GM19239 (cell line): ENCODE measurements at regions not wholly inside any gene's neighbourhood (a gene's known extent, or its start where the extent isn't known, plus 50 kb on each side); places are given as distances from the start of the nearest gene placed in this dataset.

Experiments used
- DNase-seq: peaks from one replicate; pipeline ENCODE4 v3.0.0; 2011; ENCODE audit warnings: low spot score; ENCODE audit not compliant: insufficient read length
- FAIRE-seq: peaks from 2 replicates; lab custom pipeline; 2011; peaks lifted over from hg19 to GRCh38; lab: Jason Lieb, UNC

DNA sequence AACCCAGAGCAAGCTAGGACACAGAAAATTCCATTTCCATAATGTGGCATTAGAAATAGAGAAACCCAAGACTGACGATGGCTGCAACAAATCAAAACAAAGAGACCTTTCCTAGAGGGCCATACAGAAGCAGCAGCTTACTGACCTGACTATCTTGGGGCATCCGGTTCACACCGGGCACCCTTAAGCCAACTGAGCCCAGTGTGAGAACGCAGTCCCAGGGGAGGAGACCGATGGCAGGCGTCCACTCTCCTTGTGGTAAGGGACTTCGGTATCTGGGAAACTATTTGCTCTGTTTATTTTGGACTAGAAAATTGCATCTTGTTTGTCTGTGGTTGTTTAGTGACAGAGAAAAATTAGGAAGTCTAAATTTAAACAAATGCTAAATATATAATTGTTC lies 244.8 kb upstream of the COPS8 start:
- no peak for DNase-seq
- FAIRE-seq, result no peak

DNA sequence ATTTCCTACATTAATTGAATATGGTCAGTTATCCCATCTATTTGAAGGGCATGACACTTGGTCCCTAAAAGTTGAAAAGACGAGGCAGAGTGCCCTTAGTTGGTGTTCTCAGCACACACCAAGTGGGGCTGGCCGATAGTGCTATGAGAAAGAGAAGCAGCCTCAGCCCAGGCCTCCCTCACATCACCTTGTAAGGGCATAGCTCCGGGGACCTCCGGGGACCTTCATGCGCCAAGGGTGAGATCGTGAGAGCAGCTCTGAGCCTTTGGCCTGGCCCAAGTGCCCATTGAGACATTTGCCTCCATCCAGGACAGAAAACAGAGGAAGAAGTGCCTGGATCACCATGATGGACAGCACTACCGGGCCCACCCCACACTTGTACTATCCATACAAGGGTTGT lies 244.3 kb upstream of the COPS8 start:
- no peak for FAIRE-seq
- no peak for DNase-seq

DNA sequence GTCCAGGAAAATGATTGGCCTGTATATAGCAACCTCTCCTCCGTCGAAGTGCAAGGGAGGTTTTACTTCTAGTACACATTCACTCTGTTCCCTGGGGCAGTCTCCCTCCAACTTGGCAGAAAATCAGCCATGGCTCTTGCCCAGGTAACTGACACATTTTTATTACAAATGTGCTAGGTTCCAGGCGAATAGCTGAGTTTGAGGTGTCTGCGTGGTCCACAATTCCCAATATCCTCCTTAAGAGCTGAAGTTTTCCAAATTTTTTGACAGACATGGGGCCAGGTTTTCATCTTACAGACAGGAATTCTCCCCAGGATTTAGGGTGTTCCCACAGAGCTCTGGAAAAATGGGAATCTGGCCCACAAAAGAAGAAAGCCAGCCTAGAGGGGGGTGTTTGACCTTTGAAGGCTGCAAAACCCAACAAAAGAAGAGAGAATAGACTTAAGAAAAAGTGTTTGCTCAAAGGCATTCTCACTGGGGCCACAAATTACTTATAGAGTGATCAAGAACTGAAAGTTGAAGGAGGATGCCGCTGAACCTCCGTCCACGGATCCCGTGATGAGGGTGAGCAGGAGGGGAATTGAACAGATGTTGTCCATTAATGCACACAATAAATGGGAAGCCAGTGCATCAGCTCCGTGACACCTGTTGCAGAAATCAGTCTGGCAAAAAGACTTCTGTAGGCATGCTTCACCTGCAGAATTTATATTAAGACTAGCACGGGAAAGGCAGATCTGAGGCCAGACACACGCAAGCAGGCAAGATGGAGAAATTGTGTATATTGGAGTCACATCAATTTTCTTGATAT lies 242.3 kb upstream of the COPS8 start:
- FAIRE-seq, result no peak
- DNase-seq, result no peak

- DNase-seq (no peak), FAIRE-seq (no peak)
These were observed 241.0 kb upstream of the COPS8 start for GRCh38 chr2:236844711-236845110.

- no peak for DNase-seq
- FAIRE-seq, result no peak
These were observed 238.7 kb upstream of the COPS8 start for GRCh38 chr2:236847023-236847422.

DNA sequence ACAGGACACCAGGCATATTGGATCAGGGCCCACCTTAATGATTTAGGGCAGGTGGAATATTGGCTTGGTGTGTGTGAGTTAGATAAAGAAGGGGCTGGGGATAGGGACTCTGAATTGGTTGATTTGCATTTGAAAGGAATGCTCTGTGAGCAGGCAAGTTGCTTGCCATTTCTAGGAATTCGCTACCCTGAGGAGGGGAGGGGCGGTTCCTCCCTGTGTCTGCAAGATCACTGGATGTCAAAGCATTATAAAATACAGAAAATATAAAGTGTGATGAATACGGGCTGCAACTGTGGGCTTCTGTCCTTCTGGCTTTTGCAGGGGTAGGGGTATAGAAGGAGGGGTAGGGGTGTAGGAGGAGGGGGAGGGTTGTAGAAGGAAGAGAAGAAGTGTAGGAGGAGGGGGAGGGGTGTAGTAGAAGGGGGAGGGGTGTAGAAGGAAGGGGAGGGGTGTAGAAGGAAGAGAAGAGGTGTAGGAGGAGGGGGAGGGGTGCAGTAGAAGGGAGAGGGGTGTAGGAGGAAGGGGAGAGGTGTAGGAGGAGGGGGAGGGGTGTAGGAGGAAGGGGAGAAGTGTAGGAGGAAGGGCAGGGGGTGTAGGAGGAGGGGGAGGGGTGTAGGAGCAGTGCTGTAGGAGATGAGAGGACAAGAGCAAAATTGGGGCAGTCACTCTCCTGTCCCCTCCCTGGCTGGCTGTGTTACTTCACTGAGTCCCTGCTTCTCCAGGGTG lies 238.0 kb upstream of the COPS8 start:
- FAIRE-seq (no peak), DNase-seq (no peak)

GRCh38 chr2:236848501-236848900 lies 237.2 kb upstream of the COPS8 start:
- FAIRE-seq (no peak), DNase-seq (no peak)

GRCh38 chr2:236849508-236849907 lies 236.2 kb upstream of the COPS8 start:
- no peak for DNase-seq
- no peak for FAIRE-seq

DNA sequence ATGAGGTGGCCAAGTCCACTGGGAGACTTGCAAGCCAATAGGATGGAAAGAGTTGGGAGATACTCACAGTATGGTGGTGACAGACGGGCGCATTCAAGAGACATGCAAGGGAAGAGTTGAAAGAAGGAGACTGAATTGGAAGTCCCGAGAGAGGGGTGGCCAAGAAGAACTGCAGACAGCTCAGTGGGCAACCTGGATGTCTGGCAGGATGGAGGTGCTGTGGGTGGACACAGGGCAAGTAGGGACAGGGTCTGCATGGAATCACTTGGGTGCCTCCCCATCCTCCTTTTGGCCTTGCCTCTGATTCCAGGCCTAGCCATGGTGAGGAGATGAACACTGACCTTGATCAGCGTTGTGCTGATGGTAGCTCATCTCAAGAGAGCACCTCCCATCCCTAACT lies 235.7 kb upstream of the COPS8 start:
- DNase-seq (no peak), FAIRE-seq (no peak)

GRCh38 chr2:236851187-236851586 lies 234.5 kb upstream of the COPS8 start:
- no peak for DNase-seq
- no peak for FAIRE-seq

- DNase-seq, result no peak
- no peak for FAIRE-seq
These were observed 233.4 kb upstream of the COPS8 start for GRCh38 chr2:236852100-236852976.

GRCh38 chr2:236852977-236853374 lies 232.7 kb upstream of the COPS8 start:
- FAIRE-seq (no peak), DNase-seq (no peak)

DNA sequence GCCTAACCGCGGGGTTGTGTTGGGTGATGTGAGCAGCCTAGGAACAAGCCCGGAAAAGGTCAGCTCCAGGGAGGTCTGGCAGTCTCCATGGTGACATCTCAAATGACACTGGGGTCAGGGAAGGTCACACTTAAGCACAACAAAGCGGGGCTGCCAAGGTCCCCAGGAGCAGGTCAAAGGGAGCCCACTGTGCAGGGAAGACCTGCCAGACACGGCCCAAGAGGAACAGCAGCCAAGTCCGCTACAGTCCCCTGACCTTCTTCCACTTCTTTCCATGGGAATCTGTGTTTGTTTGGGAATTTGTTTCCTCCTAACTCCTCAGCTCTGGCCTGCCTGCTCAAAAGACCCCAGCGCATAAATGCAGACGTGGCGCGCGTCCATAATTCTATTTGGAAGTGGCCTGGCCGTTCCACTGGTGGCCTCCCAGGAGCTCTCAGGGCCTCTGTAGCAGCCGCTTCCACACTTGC lies 232.1 kb upstream of the COPS8 start:
- FAIRE-seq (no peak), DNase-seq (no peak)

- DNase-seq, result no peak
- FAIRE-seq, result no peak
These were observed 230.4 kb upstream of the COPS8 start for GRCh38 chr2:236855176-236855865.

- DNase-seq, result no peak
- FAIRE-seq, result no peak
These were observed 229.5 kb upstream of the COPS8 start for GRCh38 chr2:236855866-236856847.

GRCh38 chr2:236856848-236857235 lies 228.8 kb upstream of the COPS8 start:
- no peak for DNase-seq
- no peak for FAIRE-seq

DNA sequence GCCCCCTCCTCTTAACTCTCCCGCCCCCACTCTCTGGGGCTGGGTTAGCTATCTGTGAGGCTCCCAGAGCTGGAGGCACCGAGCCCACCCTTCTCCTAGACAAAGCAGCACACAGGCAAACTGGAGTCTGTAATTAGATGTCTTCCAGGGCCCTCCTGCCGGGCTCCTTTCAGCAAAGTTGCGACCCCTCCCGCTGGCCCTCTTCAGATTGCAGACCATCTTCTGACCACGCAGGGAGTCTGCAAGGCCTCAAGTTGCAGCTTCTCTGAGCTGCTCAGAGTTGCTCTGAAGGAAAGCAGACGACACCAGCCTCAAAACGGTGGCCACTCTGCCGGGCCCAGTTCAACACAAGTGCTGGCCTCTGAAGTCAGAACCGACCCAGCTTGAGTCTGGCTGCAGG lies 228.4 kb upstream of the COPS8 start:
- DNase-seq (no peak), FAIRE-seq (no peak)

DNA sequence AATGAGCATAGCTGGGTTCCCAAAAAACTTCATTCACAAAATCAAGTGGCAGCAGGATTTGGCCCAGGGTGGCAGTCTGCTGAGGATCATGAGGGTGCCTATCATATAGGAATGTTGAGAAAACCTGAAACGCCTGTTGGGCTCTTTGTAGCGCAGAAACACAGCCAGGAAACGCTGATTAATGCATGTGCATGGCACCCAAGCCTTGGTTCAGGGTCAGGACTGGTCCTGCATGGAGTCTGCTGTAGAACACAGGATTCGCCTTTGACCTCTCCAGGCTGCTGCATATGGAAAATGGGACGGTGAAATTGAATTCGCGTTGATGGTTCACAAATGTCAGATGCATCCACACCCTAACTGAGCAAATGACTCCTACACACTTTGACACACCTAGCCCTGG lies 227.9 kb upstream of the COPS8 start:
- FAIRE-seq (no peak), DNase-seq (no peak)

DNA sequence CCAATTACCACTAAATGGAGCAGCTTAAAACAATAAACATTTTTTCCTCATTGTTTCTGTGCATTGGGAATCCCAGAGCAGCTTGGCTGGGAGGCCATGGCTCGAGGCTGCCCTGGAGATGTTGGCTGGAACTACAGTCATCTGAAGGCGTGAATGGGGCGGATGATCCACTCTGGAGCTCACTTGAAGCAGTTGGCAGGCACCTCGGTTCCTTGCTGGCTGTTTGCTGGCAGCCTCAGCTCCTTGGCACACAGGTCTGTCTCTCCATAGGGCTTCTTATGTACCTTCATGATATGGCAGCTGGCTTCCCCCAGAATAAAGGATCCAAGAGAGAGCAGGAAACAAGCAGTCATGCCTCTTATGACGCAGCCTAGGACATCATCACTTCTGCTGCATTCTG lies 227.0 kb upstream of the COPS8 start:
- DNase-seq (no peak), FAIRE-seq (no peak)
